ENCODE measurements at regions not wholly inside any gene's neighbourhood (a gene's known extent, or its start where the extent isn't known, plus 50 kb on each side); places are given as distances from the start of the nearest gene placed in this dataset.

DNA sequence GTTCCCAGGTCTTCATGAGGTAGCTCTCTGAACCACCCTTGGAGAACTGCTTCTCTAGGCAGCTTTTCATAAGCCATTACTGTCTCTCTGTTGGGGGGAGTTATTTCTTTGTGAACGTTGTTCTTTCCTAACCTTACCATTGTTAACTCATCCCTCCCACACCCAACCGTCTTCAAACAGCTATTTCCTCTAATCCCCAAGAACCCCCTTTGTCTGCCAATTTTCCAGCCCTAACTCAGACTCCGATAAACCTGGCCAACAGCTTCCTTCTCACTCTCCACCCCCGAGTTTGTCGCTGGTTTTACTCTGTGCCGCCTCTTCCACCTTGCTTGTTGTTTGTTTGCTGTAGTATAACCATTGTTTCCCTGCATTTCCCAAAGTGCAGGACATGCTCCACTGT is 131.5 kb downstream of the CCDC34 start:
- Histone ChIP-seq H3K27me3 (no peaks in the 10 kb centered on the region), H3F3A (ENCODE audit: low read depth) (peaks cover 6% of the 10 kb centered on the region), H3K9ac (no peak overlapping the region), H3K9me3 (ENCODE audit: low read depth) (no peaks in the 10 kb centered on the region), H3K36me3 (no peaks in the 10 kb centered on the region), H4K20me1 (ENCODE audit: low read depth) (no peaks in the 10 kb centered on the region), H3K27ac (no peak overlapping the region), H3K79me2 (ENCODE audit: low read depth) (no peaks in the 10 kb centered on the region), H2AFZ (replicated peaks) (peak overlapping the region; percentile 52), H3K4me3 (no peak overlapping the region), H3K4me1 (peaks cover 36% of the 10 kb centered on the region), H3K4me2 (peak overlapping the region; percentile 21)
- no peaks in the 10 kb centered on the region for H3K9me3 Mint-ChIP-seq
- no peak overlapping the region for H3K4me3 Mint-ChIP-seq
- TF ChIP-seq, protein P1, sequence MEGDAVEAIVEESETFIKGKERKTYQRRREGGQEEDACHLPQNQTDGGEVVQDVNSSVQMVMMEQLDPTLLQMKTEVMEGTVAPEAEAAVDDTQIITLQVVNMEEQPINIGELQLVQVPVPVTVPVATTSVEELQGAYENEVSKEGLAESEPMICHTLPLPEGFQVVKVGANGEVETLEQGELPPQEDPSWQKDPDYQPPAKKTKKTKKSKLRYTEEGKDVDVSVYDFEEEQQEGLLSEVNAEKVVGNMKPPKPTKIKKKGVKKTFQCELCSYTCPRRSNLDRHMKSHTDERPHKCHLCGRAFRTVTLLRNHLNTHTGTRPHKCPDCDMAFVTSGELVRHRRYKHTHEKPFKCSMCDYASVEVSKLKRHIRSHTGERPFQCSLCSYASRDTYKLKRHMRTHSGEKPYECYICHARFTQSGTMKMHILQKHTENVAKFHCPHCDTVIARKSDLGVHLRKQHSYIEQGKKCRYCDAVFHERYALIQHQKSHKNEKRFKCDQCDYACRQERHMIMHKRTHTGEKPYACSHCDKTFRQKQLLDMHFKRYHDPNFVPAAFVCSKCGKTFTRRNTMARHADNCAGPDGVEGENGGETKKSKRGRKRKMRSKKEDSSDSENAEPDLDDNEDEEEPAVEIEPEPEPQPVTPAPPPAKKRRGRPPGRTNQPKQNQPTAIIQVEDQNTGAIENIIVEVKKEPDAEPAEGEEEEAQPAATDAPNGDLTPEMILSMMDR (IDR thresholded peaks at IDR 0.05), result no peak
- TF ChIP-seq EZH2 (IDR thresholded peaks at IDR 0.05) (no peak), EZH2phosphoT487 (IDR thresholded peaks at IDR 0.05) (no peak)
- peaks cover 8% of the 10 kb centered on the region for H3K27me3 Mint-ChIP-seq (ENCODE audit: insufficient read depth, low read depth)
- H3K27ac Mint-ChIP-seq, result no peak overlapping the region
- H3K4me1 Mint-ChIP-seq, result peaks cover 22% of the 10 kb centered on the region
- no peaks in the 10 kb centered on the region for H3K36me3 Mint-ChIP-seq
- DNase-seq (ENCODE audit: low spot score), result peak; percentile 32

DNA sequence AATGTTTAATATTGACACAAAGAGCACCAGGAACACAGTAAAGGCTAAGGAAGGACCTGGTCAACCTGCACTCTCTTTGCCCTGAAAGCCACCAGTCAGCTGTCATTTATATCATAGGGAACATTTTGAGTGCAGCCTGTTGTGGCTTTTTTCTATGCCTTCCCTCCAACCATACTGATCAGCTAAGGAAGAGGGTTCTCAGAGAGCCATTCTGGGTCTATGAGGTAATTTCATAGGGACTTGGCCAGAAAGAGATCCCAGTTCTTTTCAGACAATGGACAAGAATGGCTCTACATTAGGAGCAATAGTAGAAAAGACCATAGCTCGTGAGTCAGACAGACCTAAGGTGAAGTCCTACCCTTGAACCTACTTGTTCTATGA is 132.8 kb downstream of the CCDC34 start:
- H3K4me1 ChIP-seq, result peaks cover 36% of the 10 kb centered on the region
- Mint-ChIP-seq H3K27ac (no peak overlapping the region), H3K4me1 (peaks cover 22% of the 10 kb centered on the region), H3K27me3 (ENCODE audit: insufficient read depth, low read depth) (peaks cover 6% of the 10 kb centered on the region), H3K9me3 (peaks cover 6% of the 10 kb centered on the region), H3K36me3 (peaks cover 2% of the 10 kb centered on the region), H3K4me3 (no peak overlapping the region)
- H3K4me3 ChIP-seq, result no peak overlapping the region
- H2AFZ ChIP-seq (replicated peaks), result no peak overlapping the region
- no peaks in the 10 kb centered on the region for H3K79me2 ChIP-seq (ENCODE audit: low read depth)
- no peaks in the 10 kb centered on the region for H3K36me3 ChIP-seq
- H3K27me3 ChIP-seq, result no peaks in the 10 kb centered on the region
- no peak overlapping the region for H3K9ac ChIP-seq
- peaks cover 6% of the 10 kb centered on the region for H3F3A ChIP-seq (ENCODE audit: low read depth)
- H3K4me2 ChIP-seq, result no peak overlapping the region
- H4K20me1 ChIP-seq (ENCODE audit: low read depth), result no peaks in the 10 kb centered on the region
- TF ChIP-seq EZH2phosphoT487 (IDR thresholded peaks at IDR 0.05), result no peak
- no peak for TF ChIP-seq EZH2 (IDR thresholded peaks at IDR 0.05)
- DNase-seq (ENCODE audit: low spot score), result no peak
- H3K27ac ChIP-seq, result no peak overlapping the region
- H3K9me3 ChIP-seq (ENCODE audit: low read depth), result no peaks in the 10 kb centered on the region

DNA sequence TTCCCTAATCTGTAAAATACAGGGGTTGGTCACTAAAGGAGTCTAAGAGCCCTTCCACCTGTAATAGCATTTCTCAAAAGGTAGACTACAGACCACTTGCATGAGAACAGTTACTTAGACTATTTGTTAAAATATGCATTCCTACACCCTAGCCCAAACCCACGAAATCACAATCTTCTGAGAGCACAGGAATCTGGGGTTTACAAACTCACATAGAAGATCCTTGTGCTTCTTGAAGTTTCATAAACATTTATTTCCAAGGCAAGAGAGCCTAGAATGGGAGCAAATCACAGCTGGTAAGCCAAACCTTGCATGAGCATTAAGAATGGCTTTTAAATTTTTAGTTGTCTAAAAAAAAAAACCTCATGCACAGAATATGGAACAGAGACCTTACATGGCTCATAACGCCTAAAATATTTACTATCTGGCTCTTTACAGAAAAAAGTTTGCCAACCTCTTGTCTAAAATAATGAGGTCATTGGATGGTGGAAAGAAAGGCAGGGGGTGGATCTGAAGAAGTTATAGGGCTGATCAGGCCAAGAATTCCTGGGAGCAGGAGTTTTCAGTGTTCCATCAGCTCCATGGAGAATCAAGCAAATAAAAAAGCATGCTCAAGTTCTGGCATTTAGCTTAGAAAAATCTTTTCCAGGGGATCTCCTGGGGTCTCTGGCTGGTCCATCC is 133.4 kb downstream of the CCDC34 start:
- Mint-ChIP-seq H3K4me3 (no peak overlapping the region), H3K36me3 (peaks cover 2% of the 10 kb centered on the region), H3K9me3 (peaks cover 6% of the 10 kb centered on the region), H3K4me1 (peaks cover 22% of the 10 kb centered on the region), H3K27me3 (ENCODE audit: insufficient read depth, low read depth) (peaks cover 6% of the 10 kb centered on the region), H3K27ac (no peak overlapping the region)
- no peaks in the 10 kb centered on the region for H3K79me2 ChIP-seq (ENCODE audit: low read depth)
- H3K27me3 ChIP-seq, result no peaks in the 10 kb centered on the region
- DNase-seq (ENCODE audit: low spot score), result no peak
- H3K9ac ChIP-seq, result no peak overlapping the region
- no peak for TF ChIP-seq EZH2 (IDR thresholded peaks at IDR 0.05)
- TF ChIP-seq, protein P1 (IDR thresholded peaks at IDR 0.05), result no peak
- no peak for TF ChIP-seq EZH2phosphoT487 (IDR thresholded peaks at IDR 0.05)
- H2AFZ ChIP-seq (replicated peaks), result no peak overlapping the region
- H3K27ac ChIP-seq, result no peak overlapping the region
- H3K4me1 ChIP-seq, result peaks cover 36% of the 10 kb centered on the region
- H3K36me3 ChIP-seq, result no peaks in the 10 kb centered on the region
- no peaks in the 10 kb centered on the region for H3K9me3 ChIP-seq (ENCODE audit: low read depth)
- no peaks in the 10 kb centered on the region for H4K20me1 ChIP-seq (ENCODE audit: low read depth)
- H3F3A ChIP-seq (ENCODE audit: low read depth), result peaks cover 6% of the 10 kb centered on the region
- no peak overlapping the region for H3K4me2 ChIP-seq
- H3K4me3 ChIP-seq, result no peak overlapping the region

DNA sequence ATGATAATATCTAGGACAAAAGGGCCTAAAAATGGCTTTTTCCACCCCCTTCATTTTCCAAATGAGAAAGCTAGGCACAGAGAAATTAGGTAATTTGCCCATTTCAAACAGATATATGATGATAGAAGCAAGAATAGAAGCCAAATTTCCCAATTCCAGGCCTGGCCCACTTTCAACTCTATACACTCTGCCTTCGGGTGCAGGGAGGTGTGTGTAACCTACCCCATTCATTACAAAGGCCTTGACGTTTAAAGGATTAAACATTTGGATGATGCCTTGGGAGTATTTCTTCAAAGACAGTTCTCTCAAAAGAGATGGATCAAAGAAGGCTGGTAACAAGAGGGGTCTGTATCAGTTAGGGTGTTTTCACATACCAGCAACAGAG is 134.1 kb downstream of the CCDC34 start:
- peaks cover 2% of the 10 kb centered on the region for H3K36me3 Mint-ChIP-seq
- peaks cover 15% of the 10 kb centered on the region for H3K4me1 Mint-ChIP-seq

More for the DNA sequence above, 134.1 kb downstream of the CCDC34 start:
- no peaks in the 10 kb centered on the region for H3K27me3 ChIP-seq
- no peak overlapping the region for H3K27ac ChIP-seq
- Mint-ChIP-seq H3K27ac (no peak overlapping the region), H3K4me3 (no peak overlapping the region), H3K9me3 (peaks cover 6% of the 10 kb centered on the region), H3K27me3 (ENCODE audit: insufficient read depth, low read depth) (peaks cover 6% of the 10 kb centered on the region)
- H3K9ac ChIP-seq, result no peak overlapping the region
- no peak overlapping the region for H3K4me3 ChIP-seq
- H3K4me1 ChIP-seq, result peaks cover 29% of the 10 kb centered on the region
- H3K36me3 ChIP-seq, result no peaks in the 10 kb centered on the region
- peaks cover 6% of the 10 kb centered on the region for H3F3A ChIP-seq (ENCODE audit: low read depth)
- no peak for TF ChIP-seq EZH2 (IDR thresholded peaks at IDR 0.05)
- TF ChIP-seq, protein P1 (IDR thresholded peaks at IDR 0.05), result no peak
- TF ChIP-seq EZH2phosphoT487 (IDR thresholded peaks at IDR 0.05), result no peak
- H3K79me2 ChIP-seq (ENCODE audit: low read depth), result no peaks in the 10 kb centered on the region
- H3K9me3 ChIP-seq (ENCODE audit: low read depth), result no peaks in the 10 kb centered on the region
- DNase-seq (ENCODE audit: low spot score), result no peak
- no peak overlapping the region for H3K4me2 ChIP-seq
- no peaks in the 10 kb centered on the region for H4K20me1 ChIP-seq (ENCODE audit: low read depth)
- H2AFZ ChIP-seq (replicated peaks), result no peak overlapping the region
